Astrocyte of the spinal cord (primary cell): ENCODE measurements at regions not wholly inside any gene's neighbourhood (a gene's known extent, or its start where the extent isn't known, plus 50 kb on each side); places are given as distances from the start of the nearest gene placed in this dataset.

ENCODE experiments used
- DNase-seq: peaks from one replicate; pipeline ENCODE4 v3.0.0; 2011; ENCODE audit warnings: low read depth, low spot score
- H3K4me3 ChIP-seq: 2 replicates; pipeline ENCODE4 v1.5.1; 2011; ENCODE audit warnings: low read depth, mild to moderate bottlenecking, low read length, moderate library complexity
- CTCF ChIP-seq: IDR thresholded peaks from 2 replicates; pipeline ENCODE4 v1.5.1; 2012; ENCODE audit warnings: low read depth, mild to moderate bottlenecking, low read length, inconsistent platforms
- in situ Hi-C: cut with HindIII; loops from 2 replicates; pipeline ENCODE4 v1.10.0; 2017; ENCODE audit warnings: low sequenced_read_pairs

- in situ Hi-C loops, result no loop called here
- TF ChIP-seq CTCF, result no peak
- no peak overlapping the region for H3K4me3 ChIP-seq
- no peak for DNase-seq
Observed at GRCh38 chr2:65686928-65687521, 254.6 kb upstream of the SPRED2 start.

- no peak for TF ChIP-seq CTCF
- in situ Hi-C loops, result no loop called here
- DNase-seq, result no peak
- H3K4me3 ChIP-seq, result no peak overlapping the region
Observed at GRCh38 chr2:65681503-65681902, 249.1 kb upstream of the SPRED2 start.

- DNase-seq, result no peak
- H3K4me3 ChIP-seq, result no peak overlapping the region
- in situ Hi-C loops, result no loop called here
- TF ChIP-seq CTCF, result no peak
Observed at GRCh38 chr2:65678779-65679391, 246.5 kb upstream of the SPRED2 start.

- peak; percentile 18 for DNase-seq
- TF ChIP-seq CTCF, result no peak
- in situ Hi-C loops, result no loop called here
- no peak overlapping the region for H3K4me3 ChIP-seq
Observed at GRCh38 chr2:65675350-65675749, 243.0 kb upstream of the SPRED2 start.

GRCh38 chr2:65671670-65672242, 239.4 kb upstream of the SPRED2 start:
- H3K4me3 ChIP-seq, result no peak overlapping the region
- no peak for DNase-seq
- TF ChIP-seq CTCF, result no peak
- in situ Hi-C loops, result no loop called here

GRCh38 chr2:65669574-65669973, 237.2 kb upstream of the SPRED2 start:
- TF ChIP-seq CTCF, result no peak
- in situ Hi-C loops, result no loop called here
- DNase-seq, result no peak
- no peak overlapping the region for H3K4me3 ChIP-seq
